NT2/D1 (cell line): ENCODE measurements at regions not wholly inside any gene's neighbourhood (a gene's known extent, or its start where the extent isn't known, plus 50 kb on each side); places are given as distances from the start of the nearest gene placed in this dataset.

ENCODE experiments used
- SUZ12 ChIP-seq: IDR thresholded peaks from 2 replicates; pipeline ENCODE4 v1.6.1; 2011; ENCODE audit not compliant: insufficient read length, insufficient read depth; ENCODE audit errors: extremely low read depth
- YY1 ChIP-seq: IDR thresholded peaks from 2 replicates; pipeline ENCODE4 v1.6.1; 2011; ENCODE audit not compliant: insufficient read length, insufficient read depth
- ZNF274 ChIP-seq: IDR thresholded peaks from 2 replicates; pipeline ENCODE4 v1.6.1; 2011; ENCODE audit warnings: mild to moderate bottlenecking, low read depth, low read length

DNA sequence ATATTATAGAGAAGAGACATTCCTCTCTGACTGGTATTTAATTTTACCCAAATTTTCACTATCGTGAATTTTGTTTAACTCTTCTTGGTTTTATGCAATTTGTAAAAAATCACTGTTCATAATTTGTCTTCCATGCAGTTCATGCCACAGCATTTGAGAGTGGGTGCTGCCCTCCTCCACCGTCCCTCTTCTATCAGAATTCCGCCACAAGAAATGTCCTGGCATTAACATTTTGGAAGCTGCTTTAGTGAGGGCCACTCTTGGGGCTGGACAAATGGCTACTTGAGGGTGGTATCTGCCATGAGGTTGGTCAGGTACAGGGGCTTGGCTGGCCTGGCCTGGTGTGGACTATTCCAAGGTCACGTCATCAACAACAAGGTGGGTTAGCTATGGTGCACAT lies 68.3 kb upstream of the CLDN5 start:
- TF ChIP-seq SUZ12, result no peak
- TF ChIP-seq YY1, result no peak
- TF ChIP-seq ZNF274, result no peak
